ENCODE measurements at regions not wholly inside any gene's neighbourhood (a gene's known extent, or its start where the extent isn't known, plus 50 kb on each side); places are given as distances from the start of the nearest gene placed in this dataset.
A peak's percentile ranks its signal among the peaks of the same experiment; 100 is the strongest.

- no peaks in the 10 kb centered on the region for H3K36me3 Mint-ChIP-seq (ENCODE audit: low read depth)
- Histone ChIP-seq H3K9me3 (ENCODE audit: control insufficient read depth, low read length) (peaks cover 12% of the 10 kb centered on the region), H3K4me1 (ENCODE audit: control insufficient read depth, insufficient read depth, low read length) (no peaks in the 10 kb centered on the region), H3K36me3 (ENCODE audit: control insufficient read depth, insufficient read depth, low read length) (no peaks in the 10 kb centered on the region), H3K4me3 (ENCODE audit: low read length) (no peak overlapping the region), H3K27ac (ENCODE audit: low read depth, low read length) (no peak overlapping the region), H3K27me3 (ENCODE audit: control insufficient read depth, insufficient read depth, low read length, poor library complexity, severe bottlenecking) (peaks cover 9% of the 10 kb centered on the region), H3K9ac (ENCODE audit: extremely low read depth, low read length, poor library complexity, severe bottlenecking) (no peak overlapping the region)
- no peak overlapping the region for H3K4me3 Mint-ChIP-seq
- WGBS, 2 experiments (ENCODE audit: insufficient coverage in 1 of 2, insufficient read length in 1 of 2), result 44 to 86% methylated on average over 13 to 30 of the region's 30 CpGs
- H3K27ac Mint-ChIP-seq, result no peak overlapping the region
- H3K9me3 Mint-ChIP-seq, result peaks cover 30% of the 10 kb centered on the region
- no peaks in the 10 kb centered on the region for H3K4me1 Mint-ChIP-seq
- DNase-seq, result peak; percentile 95
- H3K27me3 Mint-ChIP-seq (ENCODE audit: insufficient read depth), result peaks cover 70% of the 10 kb centered on the region
- TF ChIP-seq CTCF (conservative IDR thresholded peaks at IDR 0.05), result peak; percentile 94
Observed at GRCh38 chr12:130281153-130281799, 56.4 kb upstream of the PIWIL1 start.

- Mint-ChIP-seq H3K9me3 (peaks cover 40% of the 10 kb centered on the region), H3K36me3 (ENCODE audit: low read depth) (no peaks in the 10 kb centered on the region), H3K4me1 (no peaks in the 10 kb centered on the region), H3K4me3 (no peak overlapping the region), H3K27me3 (ENCODE audit: insufficient read depth) (peaks cover 68% of the 10 kb centered on the region), H3K27ac (no peak overlapping the region)
- Histone ChIP-seq H3K9me3 (ENCODE audit: control insufficient read depth, low read length) (peaks cover 16% of the 10 kb centered on the region), H3K4me1 (ENCODE audit: control insufficient read depth, insufficient read depth, low read length) (no peaks in the 10 kb centered on the region), H3K9ac (ENCODE audit: extremely low read depth, low read length, poor library complexity, severe bottlenecking) (no peak overlapping the region), H3K27ac (ENCODE audit: low read depth, low read length) (no peak overlapping the region), H3K27me3 (ENCODE audit: control insufficient read depth, insufficient read depth, low read length, poor library complexity, severe bottlenecking) (no peaks in the 10 kb centered on the region), H3K36me3 (ENCODE audit: control insufficient read depth, insufficient read depth, low read length) (no peaks in the 10 kb centered on the region), H3K4me3 (ENCODE audit: low read length) (no peak overlapping the region)
- 72 to 80% methylated on average over 1 to 8 of the region's 8 CpGs for WGBS, 2 experiments (ENCODE audit: insufficient coverage in 1 of 2, insufficient read length in 1 of 2)
- peak; percentile 63 for TF ChIP-seq CTCF (conservative IDR thresholded peaks at IDR 0.05)
- DNase-seq, result peak; percentile 74
Observed at GRCh38 chr12:130286041-130286440, 51.6 kb upstream of the PIWIL1 start.

- Histone ChIP-seq H3K27me3 (ENCODE audit: control insufficient read depth, insufficient read depth, low read length, poor library complexity, severe bottlenecking) (no peaks in the 10 kb centered on the region), H3K9ac (ENCODE audit: extremely low read depth, low read length, poor library complexity, severe bottlenecking) (no peak overlapping the region), H3K4me3 (ENCODE audit: low read length) (no peak overlapping the region), H3K9me3 (ENCODE audit: control insufficient read depth, low read length) (peaks cover 16% of the 10 kb centered on the region), H3K4me1 (ENCODE audit: control insufficient read depth, insufficient read depth, low read length) (no peaks in the 10 kb centered on the region), H3K36me3 (ENCODE audit: control insufficient read depth, insufficient read depth, low read length) (no peaks in the 10 kb centered on the region), H3K27ac (ENCODE audit: low read depth, low read length) (no peak overlapping the region)
- Mint-ChIP-seq H3K4me1 (no peaks in the 10 kb centered on the region), H3K27me3 (ENCODE audit: insufficient read depth) (peaks cover 66% of the 10 kb centered on the region), H3K36me3 (ENCODE audit: low read depth) (no peaks in the 10 kb centered on the region), H3K9me3 (peaks cover 41% of the 10 kb centered on the region), H3K27ac (no peak overlapping the region), H3K4me3 (no peak overlapping the region)
- no peak for TF ChIP-seq CTCF (conservative IDR thresholded peaks at IDR 0.05)
- DNase-seq, result no peak
- WGBS, 2 experiments (ENCODE audit: insufficient coverage in 1 of 2, insufficient read length in 1 of 2), result 86 to 93% methylated on average over 5 to 11 of the region's 14 CpGs
Observed at GRCh38 chr12:130286741-130287440, 50.8 kb upstream of the PIWIL1 start.
